HG03103 (cell line): ENCODE measurements at regions not wholly inside any gene's neighbourhood (a gene's known extent, or its start where the extent isn't known, plus 50 kb on each side); places are given as distances from the start of the nearest gene placed in this dataset.

Source experiments
- ATAC-seq: cut with Tn5 transposase; IDR thresholded peaks from one replicate; pipeline ENCODE4 v1.9.1; 2021; ENCODE audit warnings: low read depth; ENCODE audit not compliant: unreplicated experiment

GRCh38 chr11:116457336-116458007, 315.3 kb downstream of the BUD13 start:
- no peak for ATAC-seq

GRCh38 chr11:116454951-116455350, 317.8 kb downstream of the BUD13 start:
- no peak for ATAC-seq

GRCh38 chr11:116454020-116454645, 318.7 kb downstream of the BUD13 start:
- no peak for ATAC-seq

GRCh38 chr11:116452461-116452860, 320.3 kb downstream of the BUD13 start:
- ATAC-seq = no peak

GRCh38 chr11:116449522-116449921, 323.3 kb downstream of the BUD13 start:
- no peak for ATAC-seq

GRCh38 chr11:116446048-116446941, 326.5 kb downstream of the BUD13 start:
- ATAC-seq = no peak

- ATAC-seq = no peak
Measured at GRCh38 chr11:116445108-116446047, 327.4 kb downstream of the BUD13 start.

- ATAC-seq = no peak
Measured at GRCh38 chr11:116442238-116442752, 330.5 kb downstream of the BUD13 start.

GRCh38 chr11:116439361-116439677, 333.5 kb downstream of the BUD13 start:
- ATAC-seq = no peak

GRCh38 chr11:116438651-116439360, 334.0 kb downstream of the BUD13 start:
- no peak for ATAC-seq

GRCh38 chr11:116434986-116435385, 337.8 kb downstream of the BUD13 start:
- no peak for ATAC-seq

GRCh38 chr11:116432301-116432700, 340.5 kb downstream of the BUD13 start:
- ATAC-seq = no peak

- ATAC-seq = no peak
Measured at GRCh38 chr11:116431842-116432241, 340.9 kb downstream of the BUD13 start.

GRCh38 chr11:116428638-116428975, 344.2 kb downstream of the BUD13 start:
- no peak for ATAC-seq

- no peak for ATAC-seq
Measured at GRCh38 chr11:116427903-116428637, 344.7 kb downstream of the BUD13 start.

- ATAC-seq = no peak
Measured at GRCh38 chr11:116427337-116427902, 345.4 kb downstream of the BUD13 start.

GRCh38 chr11:116426761-116427160, 346.0 kb downstream of the BUD13 start:
- no peak for ATAC-seq

GRCh38 chr11:116424615-116425261, 348.0 kb downstream of the BUD13 start:
- ATAC-seq = no peak
